Stimulated activated CD4-positive, alpha-beta T cell treated with anti-CD3 and anti-CD28 coated beads, TNF-alpha, amount 100 ng/mL, for 4 hours (primary cell): ENCODE measurements at regions not wholly inside any gene's neighbourhood (a gene's known extent, or its start where the extent isn't known, plus 50 kb on each side); places are given as distances from the start of the nearest gene placed in this dataset.
"Not testable (repeated sequence)": the region's sequence is repeated elsewhere in the genome, so short reads cannot be mapped to it uniquely, and the experiment has no call there.

Experiments
- DNase-seq, 3 experiments: peaks; one replicate each; pipeline ENCODE4 v3.0.0-alpha.2; 2020; ENCODE audit warnings: low read depth in 3 of 3

- not testable (repeated sequence) for DNase-seq
These were observed 53.7 kb upstream of the ZSCAN2 start for GRCh38 chr15:84547150-84547549.

GRCh38 chr15:84550503-84550902 is 50.3 kb upstream of the ZSCAN2 start:
- not testable (repeated sequence) for DNase-seq
